ENCODE measurements at regions not wholly inside any gene's neighbourhood (a gene's known extent, or its start where the extent isn't known, plus 50 kb on each side); places are given as distances from the start of the nearest gene placed in this dataset.

DNA sequence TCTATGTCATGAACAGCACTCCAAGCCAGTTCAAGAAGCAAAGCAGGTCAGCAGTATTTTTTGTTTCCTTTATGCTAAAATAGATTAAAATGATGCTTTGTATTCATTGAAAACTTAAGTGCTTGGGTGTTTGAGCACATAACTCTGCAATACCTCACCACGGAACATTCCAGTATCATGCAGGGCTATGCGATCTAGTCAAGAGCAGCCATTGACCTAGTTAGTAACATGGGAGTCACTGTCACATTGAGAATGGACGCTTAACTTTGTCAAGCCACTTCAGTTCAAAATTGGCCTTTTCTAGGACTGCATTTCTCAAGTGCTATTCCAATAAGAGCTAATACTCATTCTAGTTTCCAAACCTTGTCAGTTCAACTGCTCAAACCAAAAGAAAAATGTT is 160.1 kb upstream of the FSTL5 start:
- no peak for DNase-seq

DNA sequence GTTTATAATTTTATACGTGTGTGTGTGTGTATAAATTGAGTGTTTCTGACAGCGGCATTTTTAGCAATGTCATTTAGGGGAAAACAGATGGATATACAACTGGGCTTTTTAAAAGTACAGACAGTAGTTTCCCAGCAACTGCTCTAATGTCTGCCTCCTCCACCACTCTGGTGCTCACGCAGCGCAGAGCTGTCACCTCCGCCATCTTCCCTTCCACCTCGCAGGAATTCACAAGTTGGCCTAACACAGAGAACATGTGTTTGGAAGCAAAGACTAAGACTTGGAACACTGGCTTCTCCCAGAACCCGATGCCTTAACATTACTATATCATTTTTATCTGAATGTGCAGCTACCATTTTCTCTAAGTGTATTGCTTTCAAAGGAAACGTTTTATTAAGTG is 158.3 kb upstream of the FSTL5 start:
- DNase-seq, result no peak

DNA sequence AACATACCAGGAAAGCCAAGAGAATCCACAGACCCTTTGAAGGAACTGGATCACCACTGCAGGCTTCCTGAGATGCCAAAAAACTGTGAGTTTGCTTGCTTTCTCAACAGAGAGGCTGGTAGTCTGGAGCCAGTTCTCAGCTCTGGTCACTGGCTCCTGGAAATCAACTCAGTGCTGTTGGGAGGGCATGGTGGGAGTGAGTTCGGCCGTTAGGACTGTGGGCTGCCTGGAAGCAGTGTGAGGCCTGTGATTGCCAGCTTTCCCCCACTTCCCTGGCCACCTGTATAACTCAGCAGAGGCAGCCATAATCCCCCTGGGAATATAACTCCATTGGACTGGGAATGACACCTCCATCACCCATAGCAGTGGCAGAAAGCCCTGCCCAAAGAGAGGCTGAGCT is 122.0 kb upstream of the FSTL5 start:
- DNase-seq, result no peak

DNA sequence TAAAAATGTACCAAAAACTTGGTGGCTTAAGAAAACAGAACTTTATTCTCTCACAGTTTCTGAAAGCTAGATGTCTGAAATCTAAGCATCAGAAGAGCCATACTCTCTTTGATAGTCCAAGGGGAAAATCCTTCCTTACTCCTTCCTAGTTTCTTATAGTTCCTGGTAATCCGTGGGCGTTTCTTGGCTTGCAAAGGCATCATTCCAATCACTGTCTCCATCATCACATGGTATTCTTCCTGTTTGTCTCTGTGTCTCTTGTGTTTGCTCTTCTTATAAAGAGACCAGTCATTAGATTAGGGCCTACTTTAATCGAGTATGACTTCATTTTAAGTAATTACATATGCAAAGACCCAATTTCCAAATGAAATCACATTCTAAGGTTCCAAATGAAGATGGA is 118.9 kb upstream of the FSTL5 start:
- DNase-seq, result no peak

DNA sequence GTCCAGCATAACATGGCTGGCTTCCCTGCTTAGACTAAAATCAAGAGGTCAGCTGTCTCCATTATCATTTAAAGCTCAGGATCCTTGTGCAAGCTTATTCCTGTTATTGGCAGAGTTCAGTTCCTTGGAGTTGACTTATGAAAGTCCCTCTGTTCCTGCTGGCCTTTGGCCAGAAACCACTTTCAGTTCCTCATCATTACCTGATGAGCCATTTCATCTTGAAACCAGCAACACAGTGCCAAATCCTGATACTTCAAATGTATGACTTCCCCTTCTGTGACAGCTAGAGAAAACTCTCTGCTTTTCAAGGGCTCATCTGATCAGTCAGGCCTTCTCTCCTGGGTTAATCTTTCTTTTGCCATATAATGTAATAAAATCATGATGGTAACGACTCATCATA is 110.6 kb upstream of the FSTL5 start:
- peak; percentile 18 for DNase-seq

DNA sequence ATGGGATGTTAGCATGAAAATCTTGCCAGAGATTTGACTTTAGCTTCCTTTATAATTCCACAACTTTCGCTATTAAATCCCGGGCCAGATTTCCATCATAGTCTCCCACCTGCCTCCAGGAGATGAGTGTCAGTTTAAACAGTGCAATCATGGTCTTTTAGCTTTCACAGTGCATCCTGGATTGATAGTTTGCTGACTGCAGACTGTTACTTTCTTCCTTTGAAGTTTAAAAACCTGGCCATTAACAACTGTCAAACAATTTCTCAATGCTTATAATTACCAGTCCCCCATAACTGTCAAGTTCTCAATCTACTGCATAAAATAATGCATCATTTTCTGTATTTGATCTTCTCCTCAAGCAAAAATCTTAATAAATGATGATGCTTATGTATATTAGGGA is 108.4 kb upstream of the FSTL5 start:
- DNase-seq, result no peak

DNA sequence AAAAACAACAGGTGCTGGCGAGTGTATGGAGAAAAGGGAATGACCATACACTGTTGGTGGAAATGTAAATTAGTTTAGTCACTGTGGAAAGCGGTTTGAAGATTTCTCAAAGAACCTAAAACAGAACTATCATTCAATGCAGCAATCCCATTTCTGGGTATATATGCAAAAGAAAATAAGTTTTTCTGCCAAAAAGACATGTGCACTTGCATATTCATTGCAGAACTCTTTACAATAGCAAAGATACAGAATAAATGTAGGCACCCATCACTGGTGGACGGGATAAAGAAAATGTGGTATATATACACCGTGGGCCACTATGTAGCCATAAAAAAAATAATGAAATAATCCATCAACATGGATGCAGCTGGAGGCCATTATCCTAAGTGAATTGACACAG is 105.1 kb upstream of the FSTL5 start:
- no peak for DNase-seq

DNA sequence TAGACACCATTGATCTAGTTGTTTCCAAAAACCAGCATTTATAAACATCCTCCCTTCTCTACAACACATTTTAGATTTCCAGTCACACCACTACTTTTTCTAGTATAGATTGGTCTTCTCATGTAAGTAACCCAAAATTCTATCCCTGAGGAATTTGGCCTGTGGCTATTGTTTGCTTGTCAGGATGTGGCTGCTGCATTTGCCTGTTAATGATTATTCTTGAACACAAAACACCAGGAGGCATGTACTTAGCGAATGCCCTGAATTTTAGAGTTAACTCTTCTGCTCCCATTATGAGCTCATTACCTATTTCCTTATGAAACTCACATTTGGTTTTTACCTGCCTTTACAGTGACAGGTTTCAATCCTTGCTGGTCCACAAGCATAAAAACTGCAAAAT is 102.0 kb upstream of the FSTL5 start:
- DNase-seq, result no peak

DNA sequence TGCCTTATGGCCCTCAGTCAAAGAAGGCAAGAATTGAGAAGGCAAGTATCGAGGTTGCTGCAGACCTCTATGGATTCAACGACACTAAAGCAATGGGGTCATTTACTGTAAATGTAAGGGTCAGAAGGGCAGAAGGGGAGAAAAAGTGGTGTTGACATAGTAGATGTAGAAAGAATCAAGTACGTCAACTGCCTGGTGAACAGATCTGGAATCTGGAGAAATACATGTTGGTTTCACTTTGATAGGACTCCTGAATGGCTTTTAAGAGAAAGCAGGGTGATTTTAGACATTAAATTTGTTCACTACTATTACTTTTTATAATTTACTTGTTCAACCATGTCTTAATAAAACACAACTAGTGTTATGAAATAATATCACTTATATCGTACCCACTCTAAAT is 81.3 kb upstream of the FSTL5 start:
- DNase-seq, result no peak

DNA sequence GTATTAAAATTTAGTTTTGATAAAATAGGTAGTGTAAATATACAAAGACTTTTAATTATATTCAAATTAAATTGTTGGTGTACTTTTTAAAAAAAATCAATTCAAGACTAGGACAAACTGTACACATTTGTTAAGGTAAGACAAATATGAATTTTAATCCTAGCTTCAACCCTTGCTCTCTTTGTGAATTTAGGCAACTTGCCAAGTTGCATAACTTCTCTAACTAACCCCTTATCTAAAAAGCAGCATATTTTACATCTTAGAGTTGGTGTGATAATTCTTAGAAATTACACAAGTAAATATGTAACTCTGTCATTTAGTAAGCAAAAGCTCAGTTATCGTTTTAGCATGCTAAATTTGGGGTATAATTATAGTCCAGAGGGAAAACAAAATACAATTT is 78.1 kb upstream of the FSTL5 start:
- no peak for DNase-seq

DNA sequence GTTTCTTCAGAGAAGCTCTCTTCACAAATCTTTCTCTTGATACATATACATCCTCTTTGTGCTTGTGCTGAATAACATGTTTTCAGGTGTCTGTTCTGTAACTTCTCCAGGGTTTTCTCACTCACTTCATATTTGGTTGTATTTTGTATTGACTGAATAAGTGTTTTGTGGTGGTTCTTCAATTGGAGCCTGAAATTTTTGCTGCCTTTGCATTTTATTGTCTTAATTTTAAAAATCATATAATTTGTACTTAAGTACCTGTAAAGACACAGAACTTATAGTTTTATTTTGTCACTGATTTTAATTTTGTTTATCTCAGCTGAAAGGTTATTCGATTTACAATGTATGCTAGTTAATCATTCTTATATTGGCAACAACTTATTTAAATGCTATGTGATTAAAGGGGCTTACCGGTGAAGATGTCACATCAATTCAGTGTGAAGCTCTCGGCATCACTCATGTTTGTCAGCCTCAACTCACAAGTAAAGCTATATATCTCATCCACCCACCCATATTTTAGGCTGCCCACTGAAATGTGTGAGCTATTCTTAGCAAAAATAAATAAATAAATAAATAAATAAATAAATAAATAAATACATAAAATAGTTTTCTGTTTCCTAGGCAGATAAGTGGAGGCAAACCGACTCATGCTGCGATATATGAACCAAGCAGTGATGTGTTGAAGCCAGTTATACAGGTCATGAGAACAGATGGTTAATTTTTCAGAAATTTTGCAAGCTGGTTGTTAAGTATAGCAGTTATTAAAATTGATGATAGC is 76.4 kb upstream of the FSTL5 start:
- DNase-seq, result no peak

DNA sequence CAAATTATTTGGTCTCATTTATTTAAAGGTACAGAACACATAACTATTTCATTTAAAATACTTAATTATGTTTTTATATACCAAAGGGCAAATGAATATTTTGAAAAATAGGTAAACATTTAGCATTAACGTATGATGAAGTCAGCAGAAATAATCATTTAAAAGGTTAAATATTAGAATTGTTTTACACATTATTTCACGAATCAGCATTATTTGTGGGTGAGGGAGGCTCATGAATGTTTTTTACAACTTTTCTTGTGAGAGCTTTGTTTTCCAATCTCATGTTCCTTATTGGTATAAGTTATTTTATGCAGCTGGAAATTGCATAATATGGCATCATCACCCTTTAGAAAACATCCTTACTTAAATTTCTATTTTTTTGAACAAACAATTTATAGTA is 73.9 kb upstream of the FSTL5 start:
- no peak for DNase-seq

DNA sequence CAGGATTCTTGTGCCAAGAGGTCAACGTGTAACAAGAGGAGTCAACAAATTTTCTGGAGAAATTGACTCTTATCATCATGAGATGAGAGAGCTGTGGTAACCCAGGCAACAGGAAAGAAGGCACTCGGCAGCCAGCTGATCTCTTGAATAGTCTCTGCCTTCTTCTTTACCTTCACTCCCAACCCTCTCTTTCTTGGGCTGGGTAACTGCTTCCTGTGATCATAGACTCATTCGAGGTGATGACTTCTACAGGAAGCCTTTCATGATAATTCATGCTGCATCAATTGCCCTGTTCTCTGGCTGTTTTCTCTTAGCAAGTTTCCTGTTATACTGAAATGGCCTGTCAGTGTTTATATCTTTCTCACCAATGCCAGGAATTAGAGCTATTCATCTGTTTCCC is 70.8 kb upstream of the FSTL5 start:
- DNase-seq, result no peak

DNA sequence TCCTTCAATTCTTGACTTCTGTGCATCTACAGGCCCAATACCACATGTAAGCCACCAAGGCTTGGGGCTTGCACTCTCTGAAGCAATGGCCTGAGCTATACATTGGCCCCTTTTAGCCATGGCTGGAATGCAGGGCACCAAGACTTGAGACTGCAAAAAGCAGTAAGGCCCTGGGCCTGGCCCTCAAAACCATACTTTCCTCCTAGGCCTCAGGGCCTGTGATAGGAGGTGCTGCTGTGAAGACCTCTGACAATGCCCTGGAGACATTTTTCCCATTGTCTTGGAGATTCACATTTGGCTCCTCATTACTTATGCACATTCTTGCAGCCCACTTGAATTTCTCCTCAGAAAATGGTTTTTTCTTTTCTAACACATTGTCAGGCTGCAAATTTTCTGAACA is 68.5 kb upstream of the FSTL5 start:
- no peak for DNase-seq

DNA sequence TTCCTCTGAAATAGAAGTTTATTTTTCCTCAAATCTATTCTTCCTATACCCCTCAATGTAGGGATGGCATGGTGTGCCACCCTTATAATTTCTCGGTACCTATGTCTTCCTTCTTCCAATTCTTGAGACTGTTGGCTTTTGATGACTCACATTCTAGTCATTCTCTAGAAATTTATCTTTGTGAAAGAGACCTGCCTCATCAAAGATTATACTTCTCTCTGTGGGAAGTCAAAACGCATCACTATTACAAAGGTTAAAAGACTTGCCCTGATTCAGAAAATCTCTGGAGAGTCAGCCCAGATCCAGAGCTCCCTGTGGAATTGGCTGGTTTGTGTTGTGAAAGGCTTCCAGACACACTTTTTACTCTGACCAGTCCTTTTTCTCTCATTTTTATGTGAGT is 65.9 kb upstream of the FSTL5 start:
- DNase-seq, result no peak

DNA sequence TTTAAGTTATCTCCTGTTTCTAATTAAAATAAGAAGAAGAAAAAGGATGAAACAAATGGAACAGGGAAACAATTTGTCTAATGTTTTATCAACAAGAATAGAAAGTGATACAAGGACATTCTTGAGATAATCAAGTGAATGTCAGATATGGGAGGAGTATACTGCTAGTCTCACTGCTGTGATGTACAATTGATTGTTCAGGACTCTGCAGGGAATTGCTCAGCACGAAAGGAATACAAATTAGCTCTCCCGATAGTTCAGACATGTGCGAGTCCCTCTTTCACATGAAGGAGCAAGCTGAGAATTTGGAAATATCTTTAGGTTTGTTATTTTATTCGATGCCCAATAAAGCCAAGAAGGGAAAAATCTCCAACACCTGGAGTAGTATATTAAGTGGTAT is 57.3 kb upstream of the FSTL5 start:
- no peak for DNase-seq

Data from CD4-positive, alpha-beta T cell treated with Interleukin-15 for 1 hour (primary cell).